HepG2 (cell line): ENCODE measurements at regions not wholly inside any gene's neighbourhood (a gene's known extent, or its start where the extent isn't known, plus 50 kb on each side); places are given as distances from the start of the nearest gene placed in this dataset.

ENCODE experiments used
- ARID4A ChIP-seq: sonication (generic); formaldehyde crosslinking; IDR thresholded peaks from 2 replicates; pipeline ENCODE4 v1.5.0; 2020; ENCODE audit warnings: mild to moderate bottlenecking, missing genetic modification reagents, borderline replicate concordance
- ATF7 ChIP-seq, 2 experiments: fragments of 450-650 bp in 1 of 2; sonication (generic) in 1 of 2; formaldehyde crosslinking in 1 of 2; IDR thresholded peaks; 2 replicates each; pipeline versions ENCODE4 v1.4.0 to v1.6.1; 2016 to 2020; ENCODE audit warnings: antibody characterized with exemption in 1 of 2, mild to moderate bottlenecking in 1 of 2, missing genetic modification reagents in 1 of 2
- CHD2 ChIP-seq: IDR thresholded peaks from 2 replicates; pipeline ENCODE4 v1.6.1; 2011; ENCODE audit warnings: low read depth, low read length, improper control_type of control experiment
- CTCF ChIP-seq: sonication (generic); formaldehyde crosslinking; IDR thresholded peaks from 2 replicates; pipeline ENCODE4 v1.5.0; 2020; ENCODE audit warnings: mild to moderate bottlenecking, missing genetic modification reagents, moderate library complexity
- FOXK1 ChIP-seq: sonication (generic); formaldehyde crosslinking; IDR thresholded peaks from 2 replicates; pipeline ENCODE4 v1.4.0; 2020; ENCODE audit warnings: low read depth, missing genetic modification reagents, borderline replicate concordance
- PRDM15 ChIP-seq: sonication (generic); formaldehyde crosslinking; IDR thresholded peaks from 2 replicates; pipeline ENCODE4 v1.4.0; 2020; ENCODE audit warnings: missing genetic modification reagents
- RAD21 ChIP-seq: fragments of 450-650 bp; formaldehyde crosslinking; IDR thresholded peaks from 2 replicates; pipeline ENCODE4 v1.5.0; 2020; ENCODE audit warnings: mild to moderate bottlenecking
- TFAP4 ChIP-seq: sonication (generic); IDR thresholded peaks from 2 replicates; pipeline ENCODE4 v1.6.1; 2016; ENCODE audit warnings: low read depth, borderline replicate concordance

- TF ChIP-seq TFAP4 (no peak), PRDM15 (CRISPR knock-in tag) (no peak), FOXK1 (CRISPR knock-in tag) (no peak), RAD21 (CRISPR knock-in tag) (no peak), ATF7 (IDR thresholded peaks at IDR 0.05) (no peak), ATF7 (CRISPR knock-in tag; IDR thresholded peaks at IDR 0.05) (no peak), CHD2 (no peak), CTCF (no peak), ARID4A (CRISPR knock-in tag) (no peak)
These were observed 264.2 kb downstream of the UTP18 start for GRCh38 chr17:51524524-51524923.
